ENCODE measurements at regions not wholly inside any gene's neighbourhood (a gene's known extent, or its start where the extent isn't known, plus 50 kb on each side); places are given as distances from the start of the nearest gene placed in this dataset.

DNA sequence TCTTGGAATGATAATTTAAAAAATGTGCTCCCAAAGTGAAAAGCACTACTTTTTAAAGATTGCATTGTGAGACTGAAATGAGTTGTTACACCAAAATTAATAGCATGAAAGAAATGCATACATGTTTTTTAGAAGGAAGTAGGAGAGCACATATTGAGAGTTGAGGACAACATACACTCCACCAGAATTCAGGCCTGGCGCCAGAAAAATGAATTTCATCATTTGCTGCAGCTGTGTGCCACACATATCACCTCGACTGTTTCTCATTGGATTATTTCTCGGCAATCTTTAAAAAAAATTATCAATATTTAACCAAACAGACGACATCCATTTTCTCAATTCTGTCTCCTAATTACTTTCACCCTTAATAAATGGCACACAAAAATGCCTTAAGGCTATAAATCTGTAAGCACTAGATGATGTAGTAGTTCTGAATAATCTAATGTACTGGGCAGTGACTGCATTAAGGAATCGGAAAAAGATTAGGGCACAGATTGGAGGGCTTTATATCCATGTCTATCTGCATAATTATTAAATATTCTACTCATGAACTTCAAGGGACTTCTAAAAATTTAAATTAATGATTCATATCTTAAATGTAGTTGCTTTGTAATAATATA, 590.4 kb downstream of the NXPH1 start:
- TF ChIP-seq FOXP2 (optimal IDR thresholded peaks at IDR 0.05; ENCODE audit: borderline replicate concordance, extremely low read depth, extremely low read length, insufficient read depth) (no peak), POLR2AphosphoS5 (IDR thresholded peaks at IDR 0.05; ENCODE audit: low read depth, low read length) (no peak), REST (IDR thresholded peaks at IDR 0.05; ENCODE audit: insufficient read depth in 1 of 2, low read depth in 2 of 2, low read length in 2 of 2) (no peak), TAF1 (IDR thresholded peaks at IDR 0.05; ENCODE audit: borderline replicate concordance, insufficient read depth, low read length) (no peak), SIN3A (IDR thresholded peaks at IDR 0.05; ENCODE audit: borderline replicate concordance, insufficient read depth, low read length) (no peak)

DNA sequence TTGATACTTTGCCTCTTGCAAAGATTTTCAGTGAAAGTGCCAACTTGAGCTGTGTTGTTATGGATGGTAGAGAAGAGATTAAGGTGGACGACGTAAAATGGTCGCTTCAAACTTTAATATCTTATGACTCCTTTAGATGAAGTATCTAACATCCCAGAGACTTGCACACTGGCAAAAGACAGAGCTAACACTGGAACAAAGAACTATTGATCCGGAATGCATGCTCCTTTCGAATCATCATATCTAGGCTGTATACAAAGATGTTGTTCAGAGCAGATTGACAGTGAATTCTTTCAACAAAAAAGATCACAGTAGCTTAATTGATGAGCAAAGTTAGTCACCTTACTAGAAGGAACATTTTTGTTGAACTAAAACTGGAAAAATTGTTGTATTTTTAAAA, 592.7 kb downstream of the NXPH1 start:
- TF ChIP-seq TAF1 (IDR thresholded peaks at IDR 0.05; ENCODE audit: borderline replicate concordance, insufficient read depth, low read length) (no peak), SIN3A (IDR thresholded peaks at IDR 0.05; ENCODE audit: borderline replicate concordance, insufficient read depth, low read length) (no peak), POLR2AphosphoS5 (IDR thresholded peaks at IDR 0.05; ENCODE audit: low read depth, low read length) (no peak), FOXP2 (optimal IDR thresholded peaks at IDR 0.05; ENCODE audit: borderline replicate concordance, extremely low read depth, extremely low read length, insufficient read depth) (no peak), REST (IDR thresholded peaks at IDR 0.05; ENCODE audit: insufficient read depth in 1 of 2, low read depth in 2 of 2, low read length in 2 of 2) (no peak)

DNA sequence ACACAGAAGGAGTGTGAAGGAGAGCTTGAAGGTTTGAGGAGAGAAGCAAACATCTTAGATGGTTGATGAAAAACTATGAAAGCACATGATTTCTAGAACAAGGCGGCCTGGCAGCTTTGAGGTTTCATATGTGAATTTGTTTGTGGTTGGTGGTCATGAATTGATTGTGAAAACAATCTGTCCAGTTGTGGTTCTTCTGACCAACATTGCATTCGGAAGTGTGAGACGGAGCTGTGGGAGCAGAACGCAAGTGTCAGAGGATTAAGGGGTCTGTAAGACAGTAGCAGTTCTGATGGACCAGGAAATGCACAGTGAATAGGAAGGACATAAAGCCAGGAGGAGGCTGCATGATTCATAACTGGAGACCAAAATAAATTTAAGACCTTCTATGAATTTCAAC, 594.6 kb downstream of the NXPH1 start:
- TF ChIP-seq TAF1 (IDR thresholded peaks at IDR 0.05; ENCODE audit: borderline replicate concordance, insufficient read depth, low read length) (no peak), SIN3A (IDR thresholded peaks at IDR 0.05; ENCODE audit: borderline replicate concordance, insufficient read depth, low read length) (no peak), REST (IDR thresholded peaks at IDR 0.05; ENCODE audit: insufficient read depth in 1 of 2, low read depth in 2 of 2, low read length in 2 of 2) (no peak), FOXP2 (optimal IDR thresholded peaks at IDR 0.05; ENCODE audit: borderline replicate concordance, extremely low read depth, extremely low read length, insufficient read depth) (no peak)

- no peak for TF ChIP-seq TAF1 (IDR thresholded peaks at IDR 0.05; ENCODE audit: borderline replicate concordance, insufficient read depth, low read length)
- no peak for TF ChIP-seq FOXP2 (optimal IDR thresholded peaks at IDR 0.05; ENCODE audit: borderline replicate concordance, extremely low read depth, extremely low read length, insufficient read depth)
- no peak for TF ChIP-seq SIN3A (IDR thresholded peaks at IDR 0.05; ENCODE audit: borderline replicate concordance, insufficient read depth, low read length)
- no peak for TF ChIP-seq REST (IDR thresholded peaks at IDR 0.05; ENCODE audit: insufficient read depth in 1 of 2, low read depth in 2 of 2, low read length in 2 of 2)
- no peak for TF ChIP-seq POLR2AphosphoS5 (IDR thresholded peaks at IDR 0.05; ENCODE audit: low read depth, low read length)
Observed at GRCh38 chr7:9029681-9030530, 596.5 kb downstream of the NXPH1 start.

Measured in PFSK-1 (cell line).